HG02678 (cell line): ENCODE measurements at regions not wholly inside any gene's neighbourhood (a gene's known extent, or its start where the extent isn't known, plus 50 kb on each side); places are given as distances from the start of the nearest gene placed in this dataset.
"Not testable (repeated sequence)": the region's sequence is repeated elsewhere in the genome, so short reads cannot be mapped to it uniquely, and the experiment has no call there.

Experiments
- ATAC-seq: cut with Tn5 transposase; IDR thresholded peaks from one replicate; pipeline ENCODE4 v1.9.1; 2021; ENCODE audit warnings: mild to moderate bottlenecking, moderate library complexity; ENCODE audit not compliant: unreplicated experiment

DNA sequence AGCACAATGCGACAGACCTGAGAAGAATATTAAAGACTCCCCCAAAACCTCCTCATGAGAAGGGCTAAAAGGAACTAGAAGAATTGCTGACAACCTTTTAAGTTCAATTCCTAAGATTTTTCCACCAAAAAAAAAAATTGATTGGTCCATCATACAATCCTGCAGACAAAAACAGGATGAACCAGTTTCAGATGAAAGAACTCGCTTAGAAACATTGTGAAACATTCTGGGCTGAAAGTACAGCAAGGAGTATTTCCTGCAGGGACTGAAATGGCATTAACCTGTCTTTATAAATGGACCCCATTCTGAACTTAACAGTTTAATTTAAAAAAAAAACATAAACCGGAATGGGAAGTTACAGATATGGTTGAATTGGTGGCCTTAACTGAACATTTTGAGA lies 96.0 kb upstream of the FAM174B start:
- no peak for ATAC-seq

- ATAC-seq = no peak
Observed at GRCh38 chr15:92753591-92753990, 98.0 kb upstream of the FAM174B start.

- ATAC-seq = no peak
Observed at GRCh38 chr15:92763459-92763858, 107.9 kb upstream of the FAM174B start.

DNA sequence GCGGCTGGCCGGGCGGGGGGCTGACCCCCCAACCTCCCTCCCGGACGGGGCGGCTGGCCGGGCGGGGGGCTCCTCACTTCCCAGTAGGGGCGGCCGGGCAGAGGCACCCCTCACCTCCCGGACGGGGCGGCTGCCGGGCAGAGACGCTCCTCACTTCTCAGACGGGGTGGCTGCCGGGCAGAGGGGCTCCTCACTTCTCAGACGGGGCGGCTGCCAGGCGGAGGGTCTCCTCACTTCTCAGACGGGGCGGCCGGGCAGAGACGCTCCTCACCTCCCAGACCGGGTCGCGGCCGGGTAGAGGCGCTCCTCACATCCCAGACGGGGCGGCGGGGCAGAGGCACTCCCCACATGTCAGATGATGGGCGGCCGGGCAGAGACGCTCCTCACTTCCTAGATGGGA lies 112.6 kb upstream of the FAM174B start:
- ATAC-seq = not testable (repeated sequence)

- ATAC-seq = no peak
Observed at GRCh38 chr15:92770641-92771040, 115.1 kb upstream of the FAM174B start.

DNA sequence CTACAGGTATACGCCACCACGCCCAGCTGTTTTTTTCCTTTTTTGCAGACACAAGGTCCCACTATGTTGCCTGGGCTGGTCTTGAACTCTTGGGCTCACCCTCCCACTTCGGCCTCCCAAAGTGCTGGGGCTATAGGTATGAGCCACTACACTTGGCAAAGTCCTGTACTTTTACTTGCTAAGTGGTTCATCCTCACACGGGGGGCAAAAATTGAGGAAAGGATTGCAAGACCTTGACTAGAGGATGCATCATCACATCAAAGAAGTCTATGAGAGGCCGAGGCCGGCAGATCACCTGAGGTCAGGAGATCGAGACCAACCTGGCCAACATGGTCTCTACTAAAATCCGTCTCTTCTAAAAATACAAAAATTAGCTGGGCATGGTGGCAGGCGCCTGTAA lies 116.5 kb upstream of the FAM174B start:
- no peak for ATAC-seq

DNA sequence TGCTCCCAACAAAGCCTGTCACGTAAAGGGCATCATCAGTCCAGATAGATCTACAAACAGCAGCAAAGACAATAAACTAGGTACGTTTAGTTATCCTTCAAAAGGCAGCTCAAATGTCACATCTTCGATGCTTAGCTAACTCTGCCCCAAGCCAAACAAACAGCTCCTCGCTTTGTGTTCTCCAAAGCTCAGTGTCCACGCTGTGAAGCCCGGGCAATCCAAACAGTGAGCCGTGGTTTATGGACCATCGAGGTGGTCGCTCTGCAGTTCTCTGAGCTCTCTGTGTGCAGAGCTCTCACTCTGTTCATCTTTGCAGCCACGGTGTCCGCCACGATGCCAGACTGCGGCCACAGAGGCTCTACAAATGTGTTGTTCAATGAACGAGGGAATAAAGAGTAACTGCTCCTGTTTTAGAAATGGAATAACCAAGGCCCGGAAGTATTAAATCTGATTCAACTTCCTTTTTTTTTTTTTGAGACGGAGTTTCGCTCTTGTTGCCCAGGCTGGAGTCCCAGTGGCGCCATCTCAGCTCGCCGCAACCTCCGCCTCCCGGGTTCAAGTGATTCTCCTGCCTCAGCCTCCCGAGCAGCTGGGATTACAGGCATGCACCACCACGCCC lies 117.2 kb upstream of the FAM174B start:
- ATAC-seq = no peak

GRCh38 chr15:92773340-92773739 lies 117.8 kb upstream of the FAM174B start:
- no peak for ATAC-seq

DNA sequence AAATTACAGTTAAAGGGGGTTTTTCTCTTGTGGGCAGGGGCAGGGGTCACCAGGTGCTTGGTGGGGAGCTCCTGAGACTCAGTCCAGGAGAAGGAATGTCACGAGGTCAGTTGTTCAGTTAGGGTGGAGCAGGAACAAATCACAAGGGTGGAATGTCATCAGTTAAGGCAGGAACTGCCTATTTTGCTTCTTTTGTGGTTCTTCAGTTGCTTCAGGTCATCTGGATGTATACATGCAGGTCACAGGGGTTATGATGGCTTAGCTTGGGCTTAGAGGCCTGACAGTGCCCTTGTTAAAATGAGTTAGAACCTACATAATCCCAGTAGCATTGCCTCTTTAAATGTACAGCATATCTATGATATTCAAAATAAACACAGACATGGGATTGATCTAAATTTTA lies 120.2 kb upstream of the CHD2 start:
- ATAC-seq = no peak

GRCh38 chr15:92780843-92781242 lies 119.3 kb upstream of the CHD2 start:
- ATAC-seq = no peak

DNA sequence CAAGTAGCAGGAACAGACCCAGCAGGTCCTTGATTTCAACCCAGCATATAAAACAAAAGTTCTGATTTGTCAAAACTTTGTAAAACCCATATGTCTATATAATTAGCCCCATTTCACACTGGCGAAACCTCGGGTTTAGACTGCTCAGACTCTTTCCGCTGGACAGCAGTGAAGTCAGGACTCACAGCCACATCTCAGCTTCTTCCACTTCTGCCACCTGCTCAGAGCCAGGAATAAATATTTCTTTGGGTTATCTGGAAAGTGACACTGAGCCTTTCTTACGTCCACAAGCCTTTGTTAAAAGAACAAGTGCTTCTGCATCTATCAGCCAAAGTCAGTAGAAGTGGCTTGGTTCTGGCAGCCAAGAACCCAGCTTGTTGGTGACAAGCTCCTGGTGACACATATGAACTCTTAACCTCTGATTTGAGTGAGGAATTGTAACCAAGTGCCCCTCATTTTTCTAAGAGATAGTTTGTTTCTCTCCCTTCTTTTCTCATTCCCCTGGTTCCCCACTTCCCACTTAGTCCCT lies 118.1 kb upstream of the CHD2 start:
- no peak for ATAC-seq

GRCh38 chr15:92787116-92787515 lies 113.0 kb upstream of the CHD2 start:
- ATAC-seq = no peak

- no peak for ATAC-seq
Observed at GRCh38 chr15:92788196-92788595, 111.9 kb upstream of the CHD2 start.

DNA sequence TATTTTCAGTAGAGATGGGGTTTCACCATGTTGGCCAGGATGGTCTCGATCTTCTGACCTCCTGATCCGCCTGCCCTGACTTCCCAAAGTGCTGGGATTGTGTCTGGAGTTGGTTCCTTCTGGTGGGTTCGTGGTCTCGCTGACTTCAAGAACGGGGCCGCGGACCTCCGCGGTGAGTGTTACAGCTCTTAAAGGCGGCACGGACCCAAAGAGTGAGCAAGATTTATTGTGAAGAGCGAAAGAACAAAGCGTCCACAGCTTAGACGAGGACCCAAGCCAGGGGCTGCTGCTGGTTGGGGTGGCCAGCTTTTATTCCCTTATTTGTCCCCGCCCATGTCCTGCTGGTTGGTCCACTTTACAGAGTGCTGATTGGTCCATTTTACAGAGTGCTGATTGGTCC lies 111.3 kb upstream of the CHD2 start:
- ATAC-seq = not testable (repeated sequence)

DNA sequence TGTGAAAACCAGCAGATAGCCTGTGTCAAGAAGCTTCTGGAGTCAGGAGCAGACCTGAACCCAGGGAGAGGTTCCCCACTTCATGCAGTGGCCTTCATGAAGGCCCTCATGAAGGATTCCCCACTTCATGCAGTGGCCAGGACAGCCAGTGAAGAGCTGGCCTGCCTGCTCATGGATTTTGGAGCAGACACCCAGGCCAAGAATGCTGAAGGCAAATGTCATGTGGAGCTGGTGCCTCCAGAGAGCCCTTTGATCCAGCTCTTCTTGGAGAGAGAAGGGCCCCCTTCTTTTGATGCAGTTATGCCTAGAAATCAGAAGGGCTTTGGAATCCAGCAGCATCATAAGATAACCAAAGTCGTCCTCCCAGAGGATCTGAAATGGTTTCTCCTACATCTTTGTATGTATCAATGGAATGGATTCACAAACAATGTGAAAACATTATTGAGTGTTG lies 103.9 kb upstream of the CHD2 start:
- ATAC-seq = no peak

- ATAC-seq = peak; percentile 66
Observed at GRCh38 chr15:92797168-92798052, 102.7 kb upstream of the CHD2 start.

DNA sequence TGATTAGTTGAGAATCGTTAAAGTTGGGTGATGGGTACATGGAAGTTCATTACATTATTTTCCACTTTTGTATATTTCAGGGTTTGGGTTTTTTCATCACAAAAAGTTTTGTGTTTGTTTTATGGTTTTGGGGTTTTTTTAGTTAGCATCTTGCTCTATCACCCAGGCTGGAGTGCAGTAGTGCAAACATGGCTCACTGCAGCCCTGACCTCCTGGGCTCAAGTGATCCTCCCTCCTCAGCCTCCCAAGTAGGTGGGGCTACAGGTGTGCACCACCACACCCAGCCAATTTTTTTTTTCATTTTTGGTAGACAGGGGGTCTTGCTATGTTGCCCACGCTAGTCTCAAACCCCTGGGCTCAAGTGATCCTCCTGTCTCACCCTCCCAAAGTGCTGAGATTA lies 100.1 kb upstream of the CHD2 start:
- ATAC-seq = no peak

DNA sequence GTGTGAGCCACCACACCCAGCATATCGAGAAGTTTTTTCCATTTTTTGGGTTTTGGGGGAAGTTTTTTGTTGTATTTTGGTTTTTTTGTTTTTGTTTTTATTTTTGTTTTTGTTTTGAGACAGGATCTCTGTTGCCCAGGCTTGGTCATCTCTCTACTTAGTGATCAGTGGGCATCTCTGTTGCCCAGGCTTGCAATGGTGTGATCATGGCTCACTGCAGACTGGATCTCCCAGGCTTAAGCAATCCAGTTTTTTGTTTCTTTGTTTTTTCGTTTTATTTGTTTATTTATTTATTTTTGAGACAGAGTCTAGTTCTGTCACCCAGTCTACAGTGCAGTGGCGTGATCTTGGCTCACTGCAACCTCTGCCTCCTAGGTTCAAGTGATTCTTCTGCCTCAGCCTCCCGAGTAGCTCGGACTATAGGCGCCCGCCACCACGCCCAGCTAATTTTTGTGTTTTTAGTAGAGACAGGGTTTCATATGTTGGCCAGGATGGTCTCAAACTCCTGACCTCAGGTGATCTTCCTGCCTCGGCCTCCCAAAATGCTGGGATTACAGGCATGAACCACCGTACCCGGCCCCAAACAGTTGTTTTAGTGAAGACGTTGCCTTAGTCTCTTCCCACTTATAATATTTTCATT lies 99.6 kb upstream of the CHD2 start:
- ATAC-seq = not testable (repeated sequence)

- ATAC-seq = not testable (repeated sequence)
Observed at GRCh38 chr15:92801056-92801773, 98.9 kb upstream of the CHD2 start.

GRCh38 chr15:92801774-92802464 lies 98.2 kb upstream of the CHD2 start:
- no peak for ATAC-seq

GRCh38 chr15:92803536-92803851 lies 96.6 kb upstream of the CHD2 start:
- no peak for ATAC-seq
